GM21619 (cell line): ENCODE measurements at regions not wholly inside any gene's neighbourhood (a gene's known extent, or its start where the extent isn't known, plus 50 kb on each side); places are given as distances from the start of the nearest gene placed in this dataset.

Source experiments
- ATAC-seq: cut with Tn5 transposase; IDR thresholded peaks from one replicate; pipeline ENCODE4 v1.9.1; 2021; ENCODE audit not compliant: unreplicated experiment

DNA sequence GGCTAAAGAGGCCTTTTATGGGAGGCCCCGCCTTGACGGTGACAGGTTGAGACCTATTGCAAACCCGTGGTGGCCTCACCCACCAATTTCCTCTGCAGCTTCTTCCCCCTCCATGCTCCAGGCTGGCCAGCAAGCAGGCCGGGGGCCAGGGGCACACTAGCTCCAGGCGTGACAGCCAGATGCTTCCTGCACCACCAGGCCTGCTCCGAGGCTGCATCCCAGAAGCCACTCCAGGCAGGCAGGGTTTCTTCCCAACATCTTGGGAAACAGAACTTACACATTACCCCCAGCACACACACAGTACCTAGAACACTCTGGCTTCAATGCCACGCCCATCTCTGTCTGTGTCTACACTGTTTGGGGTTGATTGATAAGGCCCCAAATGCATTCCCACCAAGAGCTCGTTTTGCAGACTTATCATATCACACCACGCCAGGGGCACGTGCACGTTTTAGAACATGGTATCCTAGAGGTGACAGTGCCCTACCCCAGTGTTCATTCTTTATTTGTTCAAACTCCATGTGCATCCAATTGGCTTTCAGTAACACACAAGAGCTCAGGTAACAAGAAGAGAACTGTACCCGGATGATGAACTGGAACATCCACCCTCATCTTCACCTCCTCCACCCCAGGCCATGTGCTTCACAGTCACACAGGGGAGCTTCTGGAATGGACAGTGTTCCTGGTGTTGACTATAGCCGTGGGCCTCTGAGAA lies 221.4 kb upstream of the RREB1 start:
- no peak for ATAC-seq

GRCh38 chr6:6886886-6887285 lies 220.9 kb upstream of the RREB1 start:
- no peak for ATAC-seq

DNA sequence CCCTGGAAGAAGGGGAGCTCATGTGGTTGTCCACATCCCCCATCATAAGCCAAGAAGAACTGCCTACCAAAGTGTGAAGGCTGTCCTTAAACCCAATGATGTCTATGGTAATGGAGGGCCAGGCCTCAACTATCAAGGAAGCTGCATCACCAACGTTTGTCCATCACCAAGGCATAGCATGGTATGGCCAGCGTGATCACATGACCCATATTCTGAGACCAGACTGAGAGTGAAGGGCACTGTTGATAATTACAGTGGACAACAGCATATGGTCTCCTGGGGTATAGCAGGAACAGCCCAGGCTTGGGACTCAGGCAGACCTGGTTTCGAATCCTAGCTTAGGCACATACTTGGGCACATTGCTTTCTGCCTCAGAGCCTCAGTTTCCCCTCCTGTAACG lies 218.2 kb upstream of the RREB1 start:
- no peak for ATAC-seq

GRCh38 chr6:6890400-6890858 lies 217.3 kb upstream of the RREB1 start:
- ATAC-seq: no peak

DNA sequence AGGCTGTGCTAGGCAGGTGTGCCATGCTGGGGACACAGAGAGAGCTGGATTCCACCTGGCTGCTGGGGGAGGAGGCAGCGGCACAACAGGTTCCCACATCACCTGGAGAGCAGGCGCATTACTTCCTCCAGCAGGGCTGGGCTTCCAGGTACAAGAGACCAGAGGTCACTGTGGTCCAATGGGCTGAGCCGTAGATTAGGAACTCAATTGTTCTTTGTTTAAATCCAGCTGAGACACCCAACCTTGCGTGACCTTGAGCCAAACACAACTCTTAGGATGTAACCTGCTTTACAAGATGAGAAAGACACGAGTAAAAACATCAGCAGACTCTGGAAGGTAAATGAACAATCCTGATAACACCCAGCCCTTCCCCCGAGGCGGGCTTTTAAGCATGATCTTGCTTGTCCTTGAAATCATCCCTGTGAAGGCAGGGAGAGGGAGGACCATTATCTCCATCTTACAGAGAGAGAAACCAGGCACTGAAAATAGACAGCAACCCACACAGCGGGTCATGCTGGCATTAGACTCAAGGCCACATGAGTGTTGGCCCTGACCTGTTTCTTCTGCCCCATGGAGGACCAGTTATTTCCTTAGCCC lies 216.5 kb upstream of the RREB1 start:
- no peak for ATAC-seq

- no peak for ATAC-seq
These were observed 215.8 kb upstream of the RREB1 start for GRCh38 chr6:6891949-6892461.

- no peak for ATAC-seq
These were observed 214.8 kb upstream of the RREB1 start for GRCh38 chr6:6892744-6893583.

- ATAC-seq: no peak
These were observed 214.1 kb upstream of the RREB1 start for GRCh38 chr6:6893701-6894100.

GRCh38 chr6:6895929-6896328 lies 211.8 kb upstream of the RREB1 start:
- ATAC-seq: no peak

- ATAC-seq: no peak
These were observed 210.6 kb upstream of the RREB1 start for GRCh38 chr6:6897140-6897539.

DNA sequence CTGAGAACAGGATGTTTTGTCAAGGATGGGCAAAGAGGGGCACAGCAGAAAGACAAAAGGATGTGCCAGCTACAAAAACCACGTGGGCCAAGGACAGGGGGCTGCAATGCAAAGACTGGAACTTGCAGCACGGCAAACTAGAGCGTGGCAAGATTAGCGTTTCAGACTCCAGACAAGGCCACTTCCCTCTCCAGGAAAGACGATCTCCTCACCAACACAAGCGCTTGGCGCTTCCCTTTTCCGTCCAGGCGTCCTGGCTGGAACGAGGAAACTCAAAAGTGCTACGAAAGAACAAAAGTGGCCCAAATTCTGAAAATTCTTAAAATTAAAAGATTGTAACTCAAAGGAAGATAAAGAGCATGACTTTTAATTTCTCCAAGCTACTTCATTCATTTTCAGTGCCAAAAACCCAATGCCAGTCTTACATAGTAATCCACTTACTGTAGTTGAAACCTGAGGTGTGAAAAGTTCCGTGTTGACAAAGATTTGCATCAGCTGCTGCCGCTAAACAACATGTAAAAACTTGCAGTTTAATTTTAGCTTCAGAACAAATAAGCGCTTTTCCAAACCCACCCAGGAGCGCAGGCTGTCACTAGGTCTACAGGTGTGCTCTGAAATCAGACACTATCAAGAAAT lies 207.1 kb upstream of the RREB1 start:
- no peak for ATAC-seq

DNA sequence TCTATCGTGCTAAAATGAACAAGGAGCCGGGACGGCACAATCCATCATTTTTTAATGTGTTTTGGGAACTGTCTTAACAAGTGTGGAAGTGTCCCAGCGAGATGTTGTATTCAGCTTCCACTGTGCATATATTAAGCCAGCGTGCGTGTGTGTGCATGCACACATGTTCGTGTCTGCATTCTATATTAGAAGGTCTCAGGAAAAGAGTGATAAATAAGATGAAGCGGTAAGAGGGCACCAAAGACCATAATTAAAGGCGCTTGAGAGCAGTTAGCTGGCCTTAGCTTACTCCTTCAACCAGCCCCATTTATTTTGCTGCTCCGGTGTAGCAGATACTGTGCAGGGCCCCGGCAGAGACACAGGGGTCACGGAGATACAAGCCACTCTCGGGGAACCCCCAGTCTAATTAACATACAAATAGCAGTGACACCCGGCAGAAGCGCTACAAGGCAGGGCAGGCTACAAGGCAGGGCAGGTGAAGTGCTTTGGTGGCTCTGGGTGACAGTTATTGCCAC lies 206.5 kb upstream of the RREB1 start:
- no peak for ATAC-seq

DNA sequence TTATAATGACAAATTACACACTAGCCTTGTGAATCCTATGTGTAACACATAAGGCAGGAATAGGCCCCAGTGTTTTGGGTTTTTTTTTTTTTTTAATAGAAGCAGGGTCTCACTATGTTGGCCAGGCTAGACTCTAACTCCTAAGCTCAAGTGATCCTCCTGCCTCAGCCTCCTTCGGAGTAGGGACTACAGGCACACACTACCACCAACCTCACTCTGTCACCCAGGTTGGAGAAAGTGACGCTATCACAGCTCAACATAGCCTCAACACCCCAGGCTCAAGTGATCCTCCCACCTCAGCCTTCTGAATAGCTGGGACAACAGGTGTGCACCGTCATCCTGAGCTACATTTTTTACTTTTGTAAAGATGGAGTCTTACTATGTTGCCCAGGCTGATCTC lies 205.8 kb upstream of the RREB1 start:
- ATAC-seq: no peak

DNA sequence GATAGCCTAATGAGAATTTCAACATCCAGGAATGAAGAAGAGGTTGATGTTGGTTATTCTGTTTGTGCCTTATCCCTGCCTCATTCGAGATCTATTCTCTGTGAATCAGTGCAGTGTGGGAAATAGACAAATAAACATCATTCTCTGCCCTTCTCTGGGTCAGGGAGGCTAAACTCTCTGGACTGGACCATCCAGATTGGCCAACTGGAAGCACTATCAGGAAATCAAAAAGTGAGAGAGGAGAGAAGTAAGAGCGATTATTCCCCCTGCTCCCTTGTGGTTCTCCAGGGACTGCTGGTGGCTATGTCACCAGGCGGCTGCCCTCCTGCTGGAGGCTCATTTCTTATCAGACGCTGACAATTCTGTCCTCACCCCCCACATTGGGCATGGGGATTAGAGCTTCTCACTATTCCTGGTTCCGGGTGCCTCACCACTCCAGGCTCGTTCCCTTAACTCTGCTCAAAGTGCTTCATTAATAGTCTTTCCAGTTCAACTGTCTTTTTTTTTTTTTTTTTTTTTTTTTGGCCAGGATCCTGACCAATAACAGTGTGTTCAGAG lies 201.7 kb upstream of the RREB1 start:
- ATAC-seq: no peak

DNA sequence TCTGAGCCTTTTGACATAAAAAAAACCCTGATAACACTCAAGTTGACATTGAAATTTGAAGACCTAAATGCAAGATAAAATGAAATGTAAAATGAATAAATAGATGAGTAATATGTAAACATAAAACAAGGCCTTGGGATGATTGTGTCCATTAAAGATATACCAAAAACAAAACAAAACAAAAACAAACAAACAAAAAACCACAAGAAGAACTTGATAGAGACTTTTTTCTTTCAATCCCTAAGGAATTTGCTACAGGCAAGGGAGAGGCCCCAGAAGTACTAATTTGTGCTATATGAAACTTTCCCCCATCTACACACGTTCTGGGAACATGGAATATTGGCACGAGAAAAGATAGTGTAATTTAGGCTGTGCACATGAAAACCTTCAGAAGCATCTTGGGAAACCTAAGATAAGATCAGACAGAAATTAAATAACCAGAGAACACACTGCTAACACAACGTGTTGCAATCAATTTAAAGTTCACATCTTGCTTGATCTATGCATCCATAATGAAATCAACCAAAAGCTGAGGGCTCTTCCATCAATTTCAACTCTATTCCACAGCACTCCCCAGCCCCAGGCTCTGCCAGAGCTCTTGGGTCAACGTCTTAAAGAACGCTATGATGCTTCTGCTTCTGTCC lies 201.1 kb upstream of the RREB1 start:
- ATAC-seq: no peak

GRCh38 chr6:6907286-6907685 lies 200.5 kb upstream of the RREB1 start:
- no peak for ATAC-seq

- ATAC-seq: no peak
These were observed 199.6 kb upstream of the RREB1 start for GRCh38 chr6:6908121-6908520.

GRCh38 chr6:6909111-6909510 lies 198.7 kb upstream of the RREB1 start:
- ATAC-seq: no peak

GRCh38 chr6:6910734-6911295 lies 196.9 kb upstream of the RREB1 start:
- ATAC-seq: no peak

- no peak for ATAC-seq
These were observed 196.4 kb upstream of the RREB1 start for GRCh38 chr6:6911391-6911790.
